ENCODE measurements at regions not wholly inside any gene's neighbourhood (a gene's known extent, or its start where the extent isn't known, plus 50 kb on each side); places are given as distances from the start of the nearest gene placed in this dataset.

DNA sequence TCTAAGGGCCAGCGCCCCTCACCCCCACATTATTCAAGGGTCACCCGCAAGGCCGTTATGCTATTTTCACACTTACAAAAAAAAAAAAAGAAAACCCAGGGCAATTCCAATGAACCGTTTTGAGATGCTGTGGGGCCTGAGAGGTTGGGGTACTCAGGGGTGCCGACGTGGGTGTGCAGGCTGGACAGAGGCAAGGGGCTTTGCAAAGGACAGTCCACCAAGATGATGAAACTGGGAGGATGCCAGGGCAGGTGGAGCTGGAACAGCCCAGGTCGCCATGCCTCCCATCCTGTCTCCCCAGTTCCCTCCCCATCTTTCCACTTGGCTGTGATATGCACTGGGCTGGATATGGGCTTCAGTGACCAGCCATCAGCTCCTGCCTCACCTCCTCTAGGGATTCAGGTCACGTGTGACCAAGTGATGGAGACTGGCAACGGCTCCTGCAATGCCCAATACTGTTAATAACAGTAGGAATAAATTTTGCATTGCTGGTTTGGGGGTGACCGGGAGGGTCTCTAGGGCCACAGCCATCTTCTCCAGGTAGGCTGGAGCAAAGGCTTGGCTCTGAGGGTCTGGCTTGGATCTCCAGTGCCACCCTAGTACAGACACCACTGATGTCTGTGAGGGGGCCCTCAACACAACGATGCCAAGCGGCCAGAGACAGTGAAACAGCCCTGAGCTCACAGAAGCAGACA, 151.3 kb upstream of the TNRC6C start:
- no peak overlapping the region for H2BK5ac ChIP-seq (ENCODE audit: low read length)
- no peaks in the 10 kb centered on the region for H3K4me1 ChIP-seq (ENCODE audit: control insufficient read depth, low read depth, low read length)
- H2BK120ac ChIP-seq (ENCODE audit: low read depth, low read length) = no peak overlapping the region
- H4K8ac ChIP-seq (ENCODE audit: low read depth, low read length) = no peak overlapping the region
- H3K79me2 ChIP-seq (ENCODE audit: control insufficient read depth, insufficient read depth, low read length) = no peaks in the 10 kb centered on the region
- H3K36me3 ChIP-seq (ENCODE audit: control insufficient read depth, insufficient read depth, low read length) = no peaks in the 10 kb centered on the region
- no peak overlapping the region for H3K4me2 ChIP-seq (ENCODE audit: low read length)
- no peak overlapping the region for H3K56ac ChIP-seq (ENCODE audit: low read length)
- no peak overlapping the region for H2BK15ac ChIP-seq (replicated peaks; ENCODE audit: low read depth)
- H4K5ac ChIP-seq (ENCODE audit: low read length) = no peak overlapping the region
- H2AK5ac ChIP-seq (ENCODE audit: low read length) = no peak overlapping the region
- no peak overlapping the region for H3K23ac ChIP-seq (ENCODE audit: low read length)
- H3K9ac ChIP-seq (ENCODE audit: low read length) = no peak overlapping the region
- H3K27me3 ChIP-seq (ENCODE audit: insufficient read depth, low read length, poor library complexity) = no peaks in the 10 kb centered on the region
- no peak overlapping the region for H3K4ac ChIP-seq (ENCODE audit: low read depth, low read length)
- H3K79me1 ChIP-seq (ENCODE audit: low read length) = no peaks in the 10 kb centered on the region
- no peak overlapping the region for H3K18ac ChIP-seq (ENCODE audit: low read length)
- H3K4me3 ChIP-seq (ENCODE audit: low read length) = no peak overlapping the region
- no peak for DNase-seq
- no peak overlapping the region for H3K27ac ChIP-seq (ENCODE audit: low read depth, low read length)
- WGBS (ENCODE audit: extremely low coverage, insufficient coverage, low lambda C conversion rate) = no CpG with 5 or more reads among the region's 12 CpGs

DNA sequence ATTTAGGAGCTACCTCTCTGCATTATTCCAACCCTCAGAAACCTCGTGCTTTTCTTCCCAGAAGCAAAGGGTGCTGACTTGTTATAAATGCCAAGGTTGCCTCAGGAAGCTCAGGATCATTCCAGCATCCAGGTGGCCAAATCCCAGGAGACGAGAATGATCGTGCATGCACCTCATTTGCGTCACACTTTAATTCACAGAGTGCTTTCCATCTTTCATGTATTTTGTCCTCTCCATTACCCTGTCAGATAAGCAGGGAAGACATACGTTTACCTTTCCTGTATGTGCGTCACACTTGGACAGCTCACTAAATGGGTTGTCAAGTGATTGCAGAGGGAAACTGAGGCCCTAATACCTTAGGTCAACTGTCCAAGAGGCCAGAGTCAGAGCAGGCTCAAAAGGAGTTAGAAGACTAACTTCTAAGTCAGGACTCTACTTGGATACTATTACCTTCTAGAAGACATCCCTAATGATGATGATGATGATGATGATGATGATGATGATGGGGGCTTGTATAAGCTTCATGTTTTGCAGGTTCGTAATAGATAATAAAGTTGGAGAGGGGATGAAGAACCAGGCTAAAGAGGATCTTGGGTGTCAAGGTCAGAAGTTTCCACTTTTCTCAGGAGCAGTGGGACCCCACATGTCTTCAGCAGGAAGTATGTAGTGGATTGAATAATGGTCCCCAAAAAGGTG, 150.6 kb upstream of the TNRC6C start:
- no peaks in the 10 kb centered on the region for H3K79me2 ChIP-seq (ENCODE audit: control insufficient read depth, insufficient read depth, low read length)
- H3K4me1 ChIP-seq (ENCODE audit: control insufficient read depth, low read depth, low read length) = no peaks in the 10 kb centered on the region
- H3K56ac ChIP-seq (ENCODE audit: low read length) = no peak overlapping the region
- no peaks in the 10 kb centered on the region for H3K27me3 ChIP-seq (ENCODE audit: insufficient read depth, low read length, poor library complexity)
- no peak overlapping the region for H2AK5ac ChIP-seq (ENCODE audit: low read length)
- no peaks in the 10 kb centered on the region for H3K79me1 ChIP-seq (ENCODE audit: low read length)
- H3K4me3 ChIP-seq (ENCODE audit: low read length) = no peak overlapping the region
- H3K4me2 ChIP-seq (ENCODE audit: low read length) = no peak overlapping the region
- H2BK5ac ChIP-seq (ENCODE audit: low read length) = no peak overlapping the region
- H3K18ac ChIP-seq (ENCODE audit: low read length) = no peak overlapping the region
- no peak overlapping the region for H2BK120ac ChIP-seq (ENCODE audit: low read depth, low read length)
- no CpG with 5 or more reads among the region's 7 CpGs for WGBS (ENCODE audit: extremely low coverage, insufficient coverage, low lambda C conversion rate)
- H3K27ac ChIP-seq (ENCODE audit: low read depth, low read length) = no peak overlapping the region
- no peak overlapping the region for H4K8ac ChIP-seq (ENCODE audit: low read depth, low read length)
- DNase-seq = no peak
- H3K23ac ChIP-seq (ENCODE audit: low read length) = no peak overlapping the region
- H3K9ac ChIP-seq (ENCODE audit: low read length) = no peak overlapping the region
- no peaks in the 10 kb centered on the region for H3K36me3 ChIP-seq (ENCODE audit: control insufficient read depth, insufficient read depth, low read length)
- no peak overlapping the region for H3K4ac ChIP-seq (ENCODE audit: low read depth, low read length)
- no peak overlapping the region for H4K5ac ChIP-seq (ENCODE audit: low read length)
- no peak overlapping the region for H2BK15ac ChIP-seq (replicated peaks; ENCODE audit: low read depth)

GRCh38 chr17:77808686-77809425, 149.6 kb upstream of the TNRC6C start:
- no peaks in the 10 kb centered on the region for H3K36me3 ChIP-seq (ENCODE audit: control insufficient read depth, insufficient read depth, low read length)
- no peak for DNase-seq
- no peak overlapping the region for H3K18ac ChIP-seq (ENCODE audit: low read length)
- no peak overlapping the region for H2BK15ac ChIP-seq (replicated peaks; ENCODE audit: low read depth)
- H3K79me1 ChIP-seq (ENCODE audit: low read length) = no peaks in the 10 kb centered on the region
- no peak overlapping the region for H3K4me2 ChIP-seq (ENCODE audit: low read length)
- no peak overlapping the region for H2BK120ac ChIP-seq (ENCODE audit: low read depth, low read length)
- no peak overlapping the region for H3K27ac ChIP-seq (ENCODE audit: low read depth, low read length)
- H4K5ac ChIP-seq (ENCODE audit: low read length) = no peak overlapping the region
- H3K27me3 ChIP-seq (ENCODE audit: insufficient read depth, low read length, poor library complexity) = no peaks in the 10 kb centered on the region
- no peak overlapping the region for H3K4ac ChIP-seq (ENCODE audit: low read depth, low read length)
- no peaks in the 10 kb centered on the region for H3K4me1 ChIP-seq (ENCODE audit: control insufficient read depth, low read depth, low read length)
- H3K79me2 ChIP-seq (ENCODE audit: control insufficient read depth, insufficient read depth, low read length) = no peaks in the 10 kb centered on the region
- H3K4me3 ChIP-seq (ENCODE audit: low read length) = no peak overlapping the region
- no CpG with 5 or more reads among the region's 10 CpGs for WGBS (ENCODE audit: extremely low coverage, insufficient coverage, low lambda C conversion rate)
- H4K8ac ChIP-seq (ENCODE audit: low read depth, low read length) = no peak overlapping the region
- no peak overlapping the region for H3K23ac ChIP-seq (ENCODE audit: low read length)
- no peak overlapping the region for H2AK5ac ChIP-seq (ENCODE audit: low read length)
- no peak overlapping the region for H3K56ac ChIP-seq (ENCODE audit: low read length)
- no peak overlapping the region for H2BK5ac ChIP-seq (ENCODE audit: low read length)
- no peak overlapping the region for H3K9ac ChIP-seq (ENCODE audit: low read length)

- H3K4me3 ChIP-seq (ENCODE audit: low read length) = no peak overlapping the region
- H3K36me3 ChIP-seq (ENCODE audit: control insufficient read depth, insufficient read depth, low read length) = no peaks in the 10 kb centered on the region
- H2AK5ac ChIP-seq (ENCODE audit: low read length) = no peak overlapping the region
- H2BK120ac ChIP-seq (ENCODE audit: low read depth, low read length) = no peak overlapping the region
- no peak overlapping the region for H3K56ac ChIP-seq (ENCODE audit: low read length)
- H3K4me1 ChIP-seq (ENCODE audit: control insufficient read depth, low read depth, low read length) = no peaks in the 10 kb centered on the region
- no peak overlapping the region for H3K18ac ChIP-seq (ENCODE audit: low read length)
- no peak overlapping the region for H3K9ac ChIP-seq (ENCODE audit: low read length)
- no peaks in the 10 kb centered on the region for H3K79me1 ChIP-seq (ENCODE audit: low read length)
- no peak overlapping the region for H3K4ac ChIP-seq (ENCODE audit: low read depth, low read length)
- no peak overlapping the region for H4K8ac ChIP-seq (ENCODE audit: low read depth, low read length)
- H2BK5ac ChIP-seq (ENCODE audit: low read length) = no peak overlapping the region
- no peak overlapping the region for H3K27ac ChIP-seq (ENCODE audit: low read depth, low read length)
- WGBS (ENCODE audit: extremely low coverage, insufficient coverage, low lambda C conversion rate) = no CpG with 5 or more reads among the region's 2 CpGs
- H3K79me2 ChIP-seq (ENCODE audit: control insufficient read depth, insufficient read depth, low read length) = no peaks in the 10 kb centered on the region
- no peak for DNase-seq
- no peak overlapping the region for H3K23ac ChIP-seq (ENCODE audit: low read length)
- H2BK15ac ChIP-seq (replicated peaks; ENCODE audit: low read depth) = no peak overlapping the region
- no peak overlapping the region for H3K4me2 ChIP-seq (ENCODE audit: low read length)
- H4K5ac ChIP-seq (ENCODE audit: low read length) = no peak overlapping the region
- no peaks in the 10 kb centered on the region for H3K27me3 ChIP-seq (ENCODE audit: insufficient read depth, low read length, poor library complexity)
These were observed 148.7 kb upstream of the TNRC6C start for GRCh38 chr17:77809814-77810213.

DNA sequence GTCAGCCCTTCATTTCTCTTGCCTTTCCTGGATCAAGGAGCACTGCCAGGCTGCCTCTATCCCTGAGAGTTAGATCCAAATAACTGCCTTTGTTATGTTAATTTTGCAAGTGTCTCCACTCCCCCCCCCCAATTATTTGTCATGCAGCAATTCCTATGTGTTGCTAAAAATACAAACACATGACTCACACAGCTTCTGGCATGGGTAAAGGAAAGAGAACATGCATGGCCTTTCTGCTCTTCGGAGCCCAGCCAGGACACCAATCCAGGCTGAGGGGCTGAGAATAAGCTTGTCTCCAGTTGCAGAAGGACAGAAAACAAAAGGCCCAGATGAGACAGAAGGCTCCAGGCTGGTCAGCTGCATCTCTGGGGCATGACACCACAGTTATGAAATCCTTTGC, 148.0 kb upstream of the TNRC6C start:
- Histone ChIP-seq H3K79me1 (ENCODE audit: low read length) (no peaks in the 10 kb centered on the region), H4K8ac (ENCODE audit: low read depth, low read length) (no peak overlapping the region), H2BK15ac (replicated peaks; ENCODE audit: low read depth) (no peak overlapping the region), H3K79me2 (ENCODE audit: control insufficient read depth, insufficient read depth, low read length) (no peaks in the 10 kb centered on the region), H3K4me3 (ENCODE audit: low read length) (no peak overlapping the region), H3K36me3 (ENCODE audit: control insufficient read depth, insufficient read depth, low read length) (no peaks in the 10 kb centered on the region), H3K56ac (ENCODE audit: low read length) (no peak overlapping the region), H3K4me1 (ENCODE audit: control insufficient read depth, low read depth, low read length) (no peaks in the 10 kb centered on the region), H3K27me3 (ENCODE audit: insufficient read depth, low read length, poor library complexity) (no peaks in the 10 kb centered on the region), H3K9ac (ENCODE audit: low read length) (no peak overlapping the region), H2BK5ac (ENCODE audit: low read length) (no peak overlapping the region), H4K5ac (ENCODE audit: low read length) (no peak overlapping the region), H3K18ac (ENCODE audit: low read length) (no peak overlapping the region), H3K4ac (ENCODE audit: low read depth, low read length) (no peak overlapping the region), H3K27ac (ENCODE audit: low read depth, low read length) (no peak overlapping the region), H3K4me2 (ENCODE audit: low read length) (no peak overlapping the region), H2BK120ac (ENCODE audit: low read depth, low read length) (no peak overlapping the region), H3K23ac (ENCODE audit: low read length) (no peak overlapping the region), H2AK5ac (ENCODE audit: low read length) (no peak overlapping the region)
- no CpG with 5 or more reads among the region's 1 CpG for WGBS (ENCODE audit: extremely low coverage, insufficient coverage, low lambda C conversion rate)
- peak; percentile 73 for DNase-seq

Data from mesendoderm (in vitro differentiated cells).